ENCODE measurements at regions not wholly inside any gene's neighbourhood (a gene's known extent, or its start where the extent isn't known, plus 50 kb on each side); places are given as distances from the start of the nearest gene placed in this dataset.

- no peak overlapping the region for H3K27ac ChIP-seq
Measured at GRCh38 chr12:114776731-114777442, 92.9 kb upstream of the TBX3 start.

DNA sequence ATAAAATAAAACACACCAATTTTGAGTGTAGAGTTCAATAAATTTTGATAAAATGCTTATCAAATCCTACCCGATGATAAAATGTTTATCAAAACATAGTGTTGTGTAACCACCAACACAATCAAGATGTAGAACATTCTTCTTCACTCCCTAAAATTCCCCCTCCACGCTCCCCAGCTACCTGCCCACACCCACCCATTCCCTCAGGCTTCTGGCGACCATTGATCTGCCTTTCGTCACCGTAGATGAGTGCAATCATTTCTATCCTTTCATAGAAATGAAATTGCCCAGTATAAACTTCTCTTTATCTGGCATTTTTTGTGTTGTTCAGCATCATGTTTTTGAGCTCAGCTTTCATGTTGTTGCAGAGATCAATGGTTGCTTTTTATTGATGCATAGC lies 90.7 kb upstream of the TBX3 start:
- TF ChIP-seq, protein P1, sequence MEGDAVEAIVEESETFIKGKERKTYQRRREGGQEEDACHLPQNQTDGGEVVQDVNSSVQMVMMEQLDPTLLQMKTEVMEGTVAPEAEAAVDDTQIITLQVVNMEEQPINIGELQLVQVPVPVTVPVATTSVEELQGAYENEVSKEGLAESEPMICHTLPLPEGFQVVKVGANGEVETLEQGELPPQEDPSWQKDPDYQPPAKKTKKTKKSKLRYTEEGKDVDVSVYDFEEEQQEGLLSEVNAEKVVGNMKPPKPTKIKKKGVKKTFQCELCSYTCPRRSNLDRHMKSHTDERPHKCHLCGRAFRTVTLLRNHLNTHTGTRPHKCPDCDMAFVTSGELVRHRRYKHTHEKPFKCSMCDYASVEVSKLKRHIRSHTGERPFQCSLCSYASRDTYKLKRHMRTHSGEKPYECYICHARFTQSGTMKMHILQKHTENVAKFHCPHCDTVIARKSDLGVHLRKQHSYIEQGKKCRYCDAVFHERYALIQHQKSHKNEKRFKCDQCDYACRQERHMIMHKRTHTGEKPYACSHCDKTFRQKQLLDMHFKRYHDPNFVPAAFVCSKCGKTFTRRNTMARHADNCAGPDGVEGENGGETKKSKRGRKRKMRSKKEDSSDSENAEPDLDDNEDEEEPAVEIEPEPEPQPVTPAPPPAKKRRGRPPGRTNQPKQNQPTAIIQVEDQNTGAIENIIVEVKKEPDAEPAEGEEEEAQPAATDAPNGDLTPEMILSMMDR (conservative IDR thresholded peaks at IDR 0.05): no peak
- no peak overlapping the region for H3K27ac ChIP-seq

More at GRCh38 chr12:114776731-114777442, 92.9 kb upstream of the TBX3 start:
- TF ChIP-seq, protein P1 (conservative IDR thresholded peaks at IDR 0.05): no peak

DNA sequence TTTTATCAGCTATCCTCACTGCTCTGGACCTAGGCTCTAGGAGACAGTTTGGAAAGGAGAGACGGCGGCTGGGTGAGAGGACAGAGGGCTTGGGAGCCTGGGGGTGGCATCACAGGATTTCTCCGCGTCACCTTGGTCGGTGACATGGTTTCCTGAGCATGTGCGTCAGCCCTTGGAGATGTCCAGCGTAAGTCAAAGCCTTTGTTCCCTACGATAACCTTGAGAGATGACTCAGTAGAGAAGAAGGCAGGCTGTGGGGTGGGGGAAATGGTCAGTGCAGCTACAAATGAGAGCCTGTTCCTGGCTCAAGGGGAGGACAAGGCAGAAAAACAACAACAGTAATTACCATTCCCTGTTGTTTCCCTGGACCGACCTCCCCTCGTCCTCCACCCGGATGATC lies 90.2 kb upstream of the TBX3 start:
- no peak overlapping the region for H3K27ac ChIP-seq
- TF ChIP-seq, protein P1 (conservative IDR thresholded peaks at IDR 0.05): no peak

DNA sequence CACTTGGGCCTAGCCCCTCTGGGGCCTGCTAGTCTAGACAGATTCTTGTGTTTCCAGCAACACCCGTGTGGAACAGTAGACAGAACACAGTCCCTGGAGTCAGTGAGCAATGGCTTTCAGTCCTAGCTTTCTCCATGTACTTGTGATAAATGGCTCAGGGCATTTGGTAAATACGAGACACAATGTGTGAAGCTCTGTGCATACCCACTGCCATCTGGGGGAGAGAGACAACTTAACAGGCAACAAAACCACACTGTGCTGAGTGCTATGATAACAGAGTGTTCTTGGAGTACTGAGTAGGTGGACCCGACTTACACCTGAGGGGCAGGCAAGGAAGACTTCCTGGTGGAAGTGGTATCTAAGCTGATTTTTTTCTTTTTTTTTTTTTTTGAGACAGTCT lies 86.3 kb upstream of the TBX3 start:
- H3K27ac ChIP-seq: no peak overlapping the region
- TF ChIP-seq, protein P1 (conservative IDR thresholded peaks at IDR 0.05): no peak

DNA sequence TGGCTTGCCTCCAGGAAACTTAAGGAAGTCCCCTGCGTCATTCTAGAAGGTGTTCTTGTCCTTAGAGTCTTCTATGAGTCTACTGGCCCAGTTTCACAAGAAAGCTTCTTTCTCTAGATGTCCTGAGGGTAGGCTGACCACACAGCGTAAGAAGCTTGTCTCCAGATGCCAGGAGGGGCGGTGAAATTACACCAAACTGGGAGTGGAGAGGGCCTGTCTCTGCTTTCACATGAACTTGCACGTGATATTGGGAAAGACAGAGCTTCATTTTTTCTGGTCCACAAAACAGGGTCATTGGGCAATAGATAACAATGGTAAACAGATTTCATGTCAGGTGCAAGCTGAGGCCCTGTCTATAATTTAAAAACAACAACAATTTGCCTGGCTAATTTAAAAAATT lies 85.7 kb upstream of the TBX3 start:
- no peak overlapping the region for H3K27ac ChIP-seq
- TF ChIP-seq, protein P1 (conservative IDR thresholded peaks at IDR 0.05): no peak

DNA sequence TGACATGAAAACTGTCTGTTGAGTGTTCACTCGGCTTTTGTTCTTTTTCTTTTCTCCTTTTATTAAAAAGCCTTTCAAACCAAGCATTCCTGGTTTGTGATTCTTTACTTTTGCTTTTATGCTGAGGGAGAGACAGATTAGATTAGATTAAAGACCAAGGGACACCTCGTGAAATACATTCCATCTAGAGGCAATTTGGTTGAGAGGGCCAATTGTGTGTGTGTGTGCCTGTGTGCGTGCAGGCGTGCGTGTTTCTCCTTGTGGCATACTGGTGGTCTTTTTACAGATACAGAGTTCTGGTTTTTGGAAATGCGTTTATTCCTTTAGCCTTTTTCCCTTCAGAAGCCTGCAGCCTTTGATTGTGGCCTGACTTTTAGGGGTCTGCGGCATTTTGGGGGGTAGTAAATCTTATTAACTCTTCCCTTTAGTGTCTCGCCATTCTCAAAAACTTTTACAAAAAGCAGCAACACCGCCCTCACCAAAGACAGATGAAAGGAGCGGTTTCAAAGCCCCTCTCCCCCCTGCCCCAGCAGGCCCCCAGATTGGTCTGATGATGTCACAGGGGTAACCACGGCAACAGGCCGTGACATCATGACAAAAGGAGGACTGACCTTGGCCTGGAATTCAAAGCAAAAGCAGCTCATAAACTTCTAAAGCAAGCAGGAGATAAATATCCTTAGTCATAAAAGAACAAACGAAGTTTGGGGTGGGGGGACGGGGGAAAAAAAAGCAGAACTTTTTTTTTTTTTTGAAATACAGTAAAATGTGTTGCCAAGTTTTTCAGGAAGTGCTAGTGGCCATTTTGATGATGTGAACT lies 84.1 kb upstream of the TBX3 start:
- TF ChIP-seq, protein P1 (conservative IDR thresholded peaks at IDR 0.05): no peak
- no peak overlapping the region for H3K27ac ChIP-seq

GRCh38 chr12:114767084-114767760 lies 83.2 kb upstream of the TBX3 start:
- H3K27ac ChIP-seq: no peak overlapping the region
- TF ChIP-seq, protein P1 (conservative IDR thresholded peaks at IDR 0.05): no peak
